HG02973 (cell line): ENCODE measurements at regions not wholly inside any gene's neighbourhood (a gene's known extent, or its start where the extent isn't known, plus 50 kb on each side); places are given as distances from the start of the nearest gene placed in this dataset.
A peak's percentile ranks its signal among the peaks of the same experiment; 100 is the strongest.

ENCODE experiments used
- ATAC-seq: cut with Tn5 transposase; IDR thresholded peaks from one replicate; pipeline ENCODE4 v1.9.1; 2021; ENCODE audit warnings: moderate library complexity; ENCODE audit not compliant: unreplicated experiment

DNA sequence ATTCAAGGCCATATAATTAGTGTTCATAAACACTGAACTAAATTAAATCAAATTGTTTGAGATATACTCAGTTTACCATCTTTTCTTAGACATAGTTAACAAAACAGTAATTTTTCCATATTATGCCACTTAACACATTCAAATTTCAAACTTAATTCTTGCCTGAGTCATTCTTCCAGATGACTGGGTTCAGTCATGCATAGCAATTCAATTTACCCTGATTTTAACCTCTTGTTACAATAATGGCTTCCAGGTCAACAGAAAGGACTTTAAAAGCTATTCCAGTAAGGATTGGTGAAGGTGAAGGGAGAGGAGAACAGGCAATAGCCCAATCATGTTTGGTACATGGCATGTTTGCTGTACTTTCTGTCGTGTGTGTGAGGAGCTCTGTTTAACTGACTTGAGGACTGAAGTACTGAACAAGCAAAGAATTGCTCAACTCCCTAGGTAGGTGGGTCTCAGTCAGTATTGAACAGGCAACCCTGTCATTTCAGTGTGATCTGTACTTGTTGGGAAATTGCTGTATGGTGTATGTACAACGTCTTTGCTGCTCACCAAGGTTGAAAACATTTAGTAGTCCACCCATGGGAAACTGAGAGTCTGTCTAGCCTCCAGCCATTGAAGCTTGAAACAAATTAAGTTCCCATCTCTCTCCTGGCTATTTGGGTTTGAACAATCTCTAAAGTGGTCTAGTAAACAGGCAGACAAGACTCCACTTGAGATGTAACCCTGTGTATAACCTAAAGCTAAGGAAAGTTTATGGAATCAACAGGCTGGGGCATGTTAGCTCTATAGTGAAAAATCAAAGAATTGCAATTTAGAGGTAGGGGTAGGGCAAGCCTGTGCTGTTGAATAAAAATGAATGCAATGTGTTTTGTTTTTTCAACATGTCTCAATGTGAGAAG, 327.2 kb downstream of the BTG1 start:
- ATAC-seq = no peak

DNA sequence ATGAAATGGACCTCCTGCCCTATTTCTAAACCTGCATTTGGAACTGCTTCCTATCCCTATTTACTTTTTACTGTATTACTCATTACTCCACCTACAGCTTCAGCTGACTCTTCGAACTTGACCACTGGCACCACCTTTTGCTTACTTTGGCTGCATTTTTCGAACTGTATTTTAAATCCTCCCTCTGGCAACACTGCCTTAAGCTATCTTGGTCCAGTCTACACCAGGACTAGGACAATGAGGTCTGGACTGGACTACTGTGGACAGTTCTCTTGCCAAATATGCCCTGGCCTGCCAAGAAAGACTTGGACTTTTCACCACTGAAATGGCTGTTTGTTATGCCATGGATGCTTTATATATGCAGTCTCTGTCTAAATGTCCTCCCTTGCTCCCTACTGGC, 328.1 kb downstream of the BTG1 start:
- ATAC-seq = no peak

DNA sequence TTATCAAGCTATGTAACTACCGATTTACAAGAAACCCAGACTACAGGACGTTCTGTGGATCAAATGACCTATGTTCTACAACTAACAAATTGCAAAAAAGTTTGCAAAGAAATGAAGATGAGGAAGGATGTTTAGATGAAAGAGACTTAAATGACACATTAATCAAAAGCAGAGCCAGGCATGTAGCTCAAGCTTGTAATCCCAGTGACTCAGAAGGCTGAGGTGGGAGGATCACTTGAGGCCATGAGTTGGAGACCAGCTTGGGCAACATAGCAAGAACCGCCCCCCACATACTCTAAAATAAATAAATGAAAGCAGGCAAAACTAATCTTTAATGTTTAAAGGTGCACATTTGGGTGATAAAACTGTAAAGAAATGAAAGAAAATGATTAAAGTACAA, 331.9 kb downstream of the BTG1 start:
- no peak for ATAC-seq

DNA sequence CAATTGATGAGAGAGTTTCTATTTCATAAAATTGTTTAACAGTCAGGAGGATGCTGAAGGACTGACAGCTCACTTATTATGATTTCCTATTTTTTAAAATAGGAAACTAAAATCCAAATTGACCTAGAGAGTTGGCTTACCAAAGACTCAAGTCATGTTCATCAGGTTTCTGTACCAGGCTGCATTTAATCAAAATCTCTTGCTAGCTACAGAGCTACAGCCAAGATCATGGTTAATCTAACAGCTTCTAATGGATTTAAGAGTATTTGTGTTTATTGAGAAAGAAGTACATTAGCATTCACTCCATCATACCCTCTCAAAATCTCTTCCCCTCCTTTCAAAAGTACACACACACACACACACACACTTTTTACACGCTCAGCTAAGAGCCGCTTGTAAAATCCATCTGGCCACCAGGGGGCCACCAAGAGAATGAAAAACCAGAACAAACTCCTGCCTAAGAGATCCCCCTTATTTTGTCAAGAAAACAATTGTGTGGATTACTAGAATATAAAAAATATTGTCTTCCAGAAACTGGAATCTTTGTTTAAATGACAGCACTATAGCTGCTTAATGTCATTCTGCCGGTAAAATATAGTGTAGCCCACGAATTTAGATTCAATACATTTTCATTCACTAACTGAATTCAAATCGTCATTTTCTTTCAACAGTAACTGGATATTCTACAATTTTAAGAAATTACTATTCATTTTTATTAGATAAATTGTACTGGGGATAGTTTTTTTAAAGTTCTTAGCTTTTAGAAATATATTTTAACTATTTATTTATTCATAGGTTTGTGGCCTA, 334.0 kb downstream of the BTG1 start:
- ATAC-seq = peak; percentile 78

DNA sequence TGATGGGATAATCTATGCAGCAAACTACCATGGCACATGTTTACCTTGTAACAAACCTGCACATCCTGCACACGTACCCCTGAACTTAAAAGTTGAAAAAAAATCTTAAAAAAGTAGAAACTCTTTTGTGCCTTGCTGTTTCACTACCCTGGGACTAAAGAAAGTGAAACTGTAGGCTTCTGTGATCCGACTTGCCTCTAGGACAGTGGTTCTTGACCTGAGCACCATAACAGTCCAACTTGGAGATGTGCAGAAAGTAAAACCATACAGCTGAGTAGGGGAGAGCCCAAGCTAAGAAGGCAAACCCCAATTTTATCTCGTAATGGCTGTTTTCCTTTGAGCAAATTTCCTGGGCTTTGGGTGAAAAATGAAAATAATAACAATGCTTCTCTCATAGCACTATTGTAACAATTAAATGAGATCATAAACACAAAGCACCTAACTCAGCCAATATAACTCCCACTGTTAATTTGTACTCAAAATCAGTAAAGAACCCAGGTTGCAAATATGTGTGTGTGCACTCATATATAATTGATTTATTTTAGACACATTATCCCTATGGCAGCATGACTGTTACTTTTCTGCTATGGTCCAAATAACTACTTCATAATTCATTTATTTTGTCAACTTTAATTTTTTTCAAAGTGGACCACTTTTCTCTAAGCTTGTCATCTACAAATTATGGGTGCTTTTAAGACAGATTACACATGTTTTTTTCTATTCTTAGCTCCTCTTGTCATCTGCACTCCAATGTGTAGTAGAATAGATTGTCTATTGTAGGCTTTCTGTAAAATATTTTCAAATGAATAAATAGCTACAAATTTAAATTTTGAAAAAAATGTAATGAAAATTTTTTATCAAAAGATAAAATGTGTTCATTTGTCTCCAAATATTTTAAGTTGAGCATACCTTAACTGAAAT, 334.9 kb downstream of the BTG1 start:
- no peak for ATAC-seq

DNA sequence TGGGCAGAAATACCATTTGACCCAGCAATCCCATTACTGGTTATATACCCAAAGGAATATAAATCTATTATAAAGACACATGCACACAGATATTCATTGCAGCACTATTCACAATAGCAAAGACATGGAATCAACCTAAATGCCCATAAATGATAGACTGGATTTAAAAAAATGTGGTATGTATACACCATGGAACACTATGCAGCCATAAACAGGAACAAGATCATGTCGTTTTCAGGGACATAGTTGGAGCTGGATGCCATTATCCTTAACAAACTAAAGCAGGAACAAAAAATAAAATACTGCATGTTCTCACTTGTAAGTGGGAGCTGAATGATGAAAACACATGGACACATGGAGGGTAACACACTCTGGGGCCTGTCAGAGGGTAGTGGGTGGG, 335.6 kb downstream of the BTG1 start:
- no peak for ATAC-seq

DNA sequence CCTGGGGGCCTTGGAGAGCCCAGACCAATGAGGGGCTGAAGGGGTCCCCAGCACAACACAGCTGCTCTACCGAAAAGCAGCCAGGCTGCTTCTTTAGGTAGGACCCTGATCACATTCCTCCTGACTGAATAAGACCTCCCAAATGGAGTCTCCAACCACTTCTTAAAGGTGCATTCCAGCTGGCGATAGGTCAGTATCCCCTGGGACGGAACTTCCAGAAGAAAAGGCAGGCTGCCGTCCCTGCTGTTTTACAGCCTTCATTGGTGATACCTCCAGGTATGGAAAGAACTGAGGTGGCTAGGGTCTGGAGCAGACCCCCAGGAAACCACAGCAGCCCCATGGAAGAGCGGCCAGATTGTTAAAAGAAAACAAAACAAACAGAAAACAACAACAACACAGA, 340.6 kb downstream of the BTG1 start:
- ATAC-seq = no peak

DNA sequence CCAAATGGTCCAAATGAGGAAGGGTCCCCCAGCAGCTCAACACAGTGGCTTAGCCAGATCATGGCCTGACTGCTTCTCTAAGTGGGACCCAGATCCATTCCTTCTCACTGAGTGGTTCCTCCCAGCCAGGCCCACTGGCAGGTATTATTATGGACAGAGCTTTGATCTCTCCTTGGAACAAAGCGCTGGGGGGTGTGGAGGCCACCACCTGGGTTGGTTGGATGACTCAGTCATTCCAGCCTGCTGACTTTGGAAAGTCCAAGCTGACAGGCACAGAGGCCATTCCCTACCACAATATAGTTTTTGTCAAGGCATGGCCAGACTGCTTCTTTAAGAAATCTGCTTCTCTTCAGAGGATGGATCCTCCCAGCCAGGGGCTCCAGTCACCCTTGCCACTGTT, 341.1 kb downstream of the BTG1 start:
- ATAC-seq = no peak

DNA sequence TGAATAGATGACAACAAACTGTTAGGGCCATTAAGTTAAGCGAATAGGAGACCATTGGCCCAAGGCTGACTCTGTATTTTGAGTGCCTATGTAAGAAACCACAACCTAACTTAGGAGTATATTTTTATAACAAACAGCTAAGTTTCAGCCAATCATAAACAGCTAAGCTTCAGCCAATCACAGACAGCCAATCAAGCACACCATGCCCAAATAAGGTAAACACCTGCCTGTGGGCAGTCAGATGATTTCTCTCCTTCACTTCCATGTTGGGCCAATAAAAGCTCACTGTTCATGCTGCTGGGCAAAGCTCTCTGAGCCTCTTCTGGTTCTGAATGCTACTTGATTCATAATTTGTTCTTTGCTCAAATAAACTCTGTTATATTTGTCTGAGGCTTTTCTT, 344.6 kb downstream of the BTG1 start:
- no peak for ATAC-seq

DNA sequence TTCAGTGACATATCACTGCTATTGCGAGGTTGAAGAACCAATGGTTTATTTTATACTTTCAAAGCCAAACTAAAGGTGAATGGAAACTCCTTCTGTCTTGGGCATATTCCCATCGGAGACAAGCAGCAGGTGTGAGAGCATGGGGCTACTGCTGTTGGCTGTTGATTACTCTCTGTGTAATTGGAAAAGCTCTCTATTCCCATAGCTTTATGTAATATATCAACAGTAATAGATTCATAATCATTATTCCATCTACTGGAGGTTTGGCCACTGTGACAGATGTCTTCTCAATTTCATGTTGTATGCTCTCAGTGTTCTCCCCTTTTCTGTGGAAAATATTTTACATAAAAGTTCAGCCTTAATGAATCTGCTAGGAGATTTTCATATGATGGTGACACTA, 352.0 kb downstream of the BTG1 start:
- no peak for ATAC-seq

DNA sequence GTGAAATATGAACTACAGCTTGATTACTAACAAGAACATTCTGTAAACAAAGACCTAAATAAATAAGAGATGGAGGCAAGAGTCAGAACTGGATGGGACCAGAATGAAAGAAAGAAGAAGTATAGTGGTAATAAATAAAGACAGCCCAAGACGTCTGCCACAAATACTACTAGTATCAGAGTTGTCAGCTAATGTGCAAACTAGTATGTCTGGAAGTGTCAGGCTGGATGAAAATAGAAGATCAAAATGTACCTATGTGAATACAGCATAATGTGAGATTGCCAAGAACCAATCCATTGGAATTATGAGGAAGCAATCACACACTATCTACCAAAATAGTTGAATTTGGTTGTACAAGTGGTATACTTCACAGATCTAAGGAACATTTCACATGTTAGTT, 353.0 kb downstream of the BTG1 start:
- ATAC-seq = no peak

DNA sequence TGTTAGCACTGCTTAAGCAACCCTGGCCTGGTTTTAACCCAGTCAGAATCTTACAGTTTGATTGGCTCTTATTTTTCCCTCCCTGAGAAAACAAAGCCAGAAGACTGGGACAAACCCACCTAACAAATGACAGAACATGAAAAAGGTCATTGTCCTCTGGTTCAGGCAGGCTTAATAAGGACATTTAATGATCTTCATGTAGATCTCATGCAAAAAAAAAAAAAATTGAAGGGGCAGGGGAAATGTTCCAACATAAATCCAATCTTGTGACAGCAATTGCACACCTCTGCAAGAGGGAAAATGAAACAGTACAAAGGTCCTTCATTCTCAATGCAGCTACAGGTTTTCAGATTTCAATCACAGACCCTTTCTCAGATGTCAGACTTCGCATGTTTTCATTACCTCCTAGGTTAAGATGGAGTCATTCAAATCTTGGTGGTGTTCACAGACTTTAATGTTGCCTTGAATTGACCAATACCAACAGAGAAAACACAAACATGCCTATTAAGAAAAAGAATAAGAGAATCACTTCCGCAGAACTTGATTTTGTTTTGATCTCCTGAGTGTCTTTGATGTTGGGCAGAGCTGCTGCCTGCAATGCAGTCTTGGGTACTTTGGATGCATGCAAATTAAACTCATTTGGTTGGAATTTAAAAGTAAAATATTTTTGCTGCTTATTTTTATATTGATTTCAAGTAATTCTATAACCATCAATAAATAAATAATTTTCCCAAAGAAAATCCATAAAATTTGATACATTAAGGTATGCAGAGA, 359.0 kb downstream of the BTG1 start:
- ATAC-seq = no peak

DNA sequence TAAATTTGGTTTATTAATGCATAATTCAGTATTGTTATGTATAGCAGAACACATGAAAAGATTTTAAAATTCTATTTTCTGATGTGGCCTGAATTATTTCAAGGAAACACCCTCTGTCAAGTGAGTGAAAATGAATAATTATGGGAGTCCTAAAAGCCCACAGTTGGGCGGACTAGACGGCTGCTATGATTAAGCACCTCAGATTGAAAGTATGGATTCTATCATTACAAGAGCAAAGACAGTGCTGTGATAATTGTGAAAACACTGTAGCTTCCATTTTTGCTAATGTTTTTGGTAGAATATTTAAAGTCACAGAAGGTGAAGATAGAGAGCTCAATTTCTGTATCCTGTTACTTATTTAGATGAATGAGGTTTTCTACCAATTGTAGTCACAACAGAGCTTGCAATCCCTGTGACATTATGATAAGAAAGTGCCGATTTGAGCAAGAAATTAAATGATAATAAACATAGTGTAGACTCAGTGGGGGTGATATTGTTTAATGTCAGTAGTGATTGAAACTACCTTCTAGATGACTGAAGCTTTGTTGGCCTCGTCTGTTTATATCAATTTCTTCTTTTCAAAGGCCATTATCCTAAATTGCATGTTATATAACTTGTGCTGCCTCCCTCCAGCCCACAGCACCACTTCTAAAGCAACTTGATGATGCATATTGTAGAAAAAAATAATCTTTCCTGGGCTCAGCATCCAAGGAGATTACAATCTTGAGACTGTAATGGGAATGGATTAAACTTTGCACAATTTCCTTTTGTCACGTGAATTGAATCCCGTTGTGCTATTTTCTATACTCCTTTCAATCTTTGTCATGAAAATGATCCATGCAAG, 359.8 kb downstream of the BTG1 start:
- ATAC-seq = no peak

DNA sequence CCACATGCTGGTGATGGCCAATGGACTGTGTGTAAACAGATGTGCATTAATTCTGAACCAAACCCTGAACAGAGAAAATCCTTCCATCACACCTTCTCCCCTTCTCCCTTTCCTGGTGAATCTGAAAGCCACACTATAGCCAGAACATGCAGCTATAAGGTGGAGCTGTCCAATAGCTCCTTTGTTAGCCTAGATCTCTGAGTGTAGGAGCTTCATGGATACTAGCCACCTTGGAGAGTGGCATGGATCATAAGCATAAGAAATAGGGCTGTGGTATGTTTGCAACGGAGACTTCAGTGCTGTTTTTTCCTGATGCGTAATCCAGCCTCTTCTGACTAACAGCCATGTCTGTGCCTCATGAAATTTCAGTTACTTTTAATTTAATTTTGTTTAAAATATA, 364.5 kb downstream of the BTG1 start:
- no peak for ATAC-seq

DNA sequence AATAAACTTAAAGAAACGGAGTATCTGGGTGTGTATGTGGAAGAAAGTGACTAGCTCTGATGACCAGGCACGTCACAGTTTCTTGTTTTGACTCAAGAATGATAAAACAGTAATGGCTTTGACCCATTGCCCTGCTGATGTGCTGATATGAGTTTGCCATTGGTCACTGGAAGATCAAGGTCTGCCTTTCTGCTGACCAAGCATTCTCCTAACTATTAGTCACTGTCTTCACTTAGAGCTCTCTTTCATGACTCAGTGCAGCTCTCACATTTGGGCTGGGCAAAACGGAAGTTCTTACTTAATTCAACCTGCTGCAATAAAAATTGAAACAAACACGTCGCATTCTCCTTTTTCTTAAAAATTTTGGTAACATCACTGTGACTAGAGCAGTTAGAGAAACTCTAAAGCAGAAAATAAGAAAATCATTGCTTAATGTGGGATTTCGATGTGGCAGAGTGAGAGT, 366.7 kb downstream of the BTG1 start:
- peak; percentile 98 for ATAC-seq

DNA sequence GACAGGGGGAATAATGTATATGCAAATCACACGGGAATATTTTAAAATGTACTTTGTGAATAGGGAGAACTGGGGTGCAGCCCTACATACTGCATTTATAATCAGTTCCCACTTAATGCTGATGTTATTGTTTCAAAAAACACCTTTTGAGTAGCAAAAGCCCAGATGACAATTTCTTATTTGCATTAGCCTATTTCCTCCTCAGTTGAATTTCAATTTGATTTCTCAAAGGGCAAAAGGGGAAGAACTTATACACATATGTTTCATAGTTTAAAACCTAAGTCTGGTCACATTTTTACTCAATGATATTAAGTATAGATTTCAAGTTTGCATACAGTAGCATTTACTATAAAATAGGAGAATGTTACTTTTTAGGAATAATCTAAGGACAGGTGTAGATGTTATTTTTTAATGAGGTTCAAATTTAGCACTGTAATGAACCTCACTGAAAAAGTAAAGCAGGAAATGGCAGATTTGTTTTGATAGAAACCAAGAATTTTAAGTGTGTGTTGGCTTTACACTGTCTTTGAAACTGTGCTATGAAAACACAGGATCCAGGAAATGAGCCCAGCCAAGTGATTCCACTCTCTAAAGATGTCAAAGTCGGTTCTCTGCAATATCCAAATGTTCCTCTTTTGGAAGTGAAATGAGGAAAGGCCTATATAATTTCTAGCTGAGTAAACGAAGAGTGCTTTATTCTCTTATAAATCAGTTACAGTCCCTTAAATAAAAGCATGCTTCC, 367.4 kb downstream of the BTG1 start:
- peak; percentile 42 for ATAC-seq

DNA sequence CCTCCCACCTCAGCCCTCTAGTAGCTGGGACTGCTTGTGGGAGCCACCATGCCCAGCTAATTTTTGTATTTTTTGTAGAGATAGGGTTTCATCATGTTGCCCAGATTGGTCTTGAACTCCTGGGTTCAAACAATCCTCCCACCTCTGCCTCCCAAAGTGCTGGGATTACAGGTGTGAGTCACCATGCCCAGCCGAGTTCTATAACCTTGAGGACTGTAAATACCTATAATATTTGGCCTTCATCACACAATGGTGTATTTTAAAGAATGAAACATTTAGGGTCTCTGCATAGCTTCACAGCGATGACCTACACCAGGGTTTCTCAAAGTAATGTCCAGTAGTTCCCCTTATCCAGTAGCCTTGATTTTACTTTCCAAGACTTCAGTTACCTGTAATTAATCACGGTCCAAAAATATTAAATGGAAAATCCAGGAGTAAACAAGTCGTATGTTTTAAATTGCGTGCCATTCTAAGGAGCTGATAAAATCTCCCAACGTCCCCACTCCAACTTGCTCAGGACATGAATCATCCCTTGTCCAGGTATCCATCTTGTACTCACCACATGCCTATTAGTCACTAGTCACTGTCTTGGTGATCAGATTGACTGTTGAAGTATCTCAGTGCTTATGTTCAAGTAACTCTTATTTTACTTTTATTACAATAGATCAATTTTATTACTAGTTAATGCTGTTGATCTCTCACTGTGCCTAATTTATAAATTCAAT, 368.2 kb downstream of the BTG1 start:
- ATAC-seq = no peak

DNA sequence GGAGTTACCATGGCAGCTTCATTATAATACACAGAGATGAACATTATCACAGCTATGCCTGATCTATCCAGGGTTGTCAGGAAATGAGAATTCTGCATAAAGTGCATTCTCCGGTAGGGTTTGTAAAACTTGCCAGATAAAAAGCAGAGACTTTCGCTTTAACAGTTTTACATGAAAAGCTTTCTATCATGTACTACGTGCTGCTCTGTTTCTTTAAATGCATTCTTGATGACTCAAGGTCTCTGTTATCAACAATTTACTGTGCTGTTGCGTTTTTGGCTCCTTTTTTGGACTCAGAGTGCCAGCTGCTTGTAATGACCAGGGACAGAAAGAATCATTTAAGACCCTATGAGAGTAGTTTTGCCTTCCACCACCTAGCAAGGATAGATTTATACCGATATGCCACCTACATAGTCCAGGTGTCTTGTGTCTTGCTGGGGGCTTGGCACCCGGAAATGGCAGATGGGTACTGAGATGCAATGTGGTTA, 371.2 kb downstream of the BTG1 start:
- ATAC-seq = no peak
